Inflammatory macrophage treated with lipopolysaccharide for 4 hours (primary cell): ENCODE measurements at regions not wholly inside any gene's neighbourhood (a gene's known extent, or its start where the extent isn't known, plus 50 kb on each side); places are given as distances from the start of the nearest gene placed in this dataset.

Source experiments
- DNase-seq: peaks from one replicate; pipeline ENCODE4 v3.0.0-alpha.2; 2020

- peak; percentile 82 for DNase-seq
These were observed 68.9 kb upstream of the CAB39 start for GRCh38 chr2:230643576-230644291.

- DNase-seq: peak; percentile 54
These were observed 68.2 kb upstream of the CAB39 start for GRCh38 chr2:230644356-230644935.

GRCh38 chr2:230648356-230648755, 64.3 kb upstream of the CAB39 start:
- no peak for DNase-seq

GRCh38 chr2:230650585-230651137, 62.0 kb upstream of the CAB39 start:
- DNase-seq: no peak

GRCh38 chr2:230654057-230654456, 58.6 kb upstream of the CAB39 start:
- DNase-seq: no peak

GRCh38 chr2:230657462-230657861, 55.2 kb upstream of the CAB39 start:
- DNase-seq: no peak

- DNase-seq: no peak
These were observed 54.7 kb upstream of the CAB39 start for GRCh38 chr2:230657906-230658305.

GRCh38 chr2:230658577-230658876, 54.1 kb upstream of the CAB39 start:
- no peak for DNase-seq

- peak; percentile 27 for DNase-seq
These were observed 53.6 kb upstream of the CAB39 start for GRCh38 chr2:230658877-230659652.

GRCh38 chr2:230660294-230661060, 52.2 kb upstream of the CAB39 start:
- peak; percentile 70 for DNase-seq

GRCh38 chr2:230661072-230661957, 51.3 kb upstream of the CAB39 start:
- DNase-seq: peak; percentile 44
